Brain pericyte (primary cell): ENCODE measurements at regions not wholly inside any gene's neighbourhood (a gene's known extent, or its start where the extent isn't known, plus 50 kb on each side); places are given as distances from the start of the nearest gene placed in this dataset.
"Not testable (repeated sequence)": the region's sequence is repeated elsewhere in the genome, so short reads cannot be mapped to it uniquely, and the experiment has no call there.

Source experiments
- DNase-seq: peaks from one replicate; pipeline ENCODE4 v3.0.0-alpha.2; 2012; ENCODE audit warnings: low read depth, low spot score

- no peak for DNase-seq
These were observed 177.1 kb downstream of the RNF144A start for GRCh38 chr2:7094231-7094741.

GRCh38 chr2:7096726-7097352 lies 179.6 kb downstream of the RNF144A start:
- DNase-seq, result no peak

DNA sequence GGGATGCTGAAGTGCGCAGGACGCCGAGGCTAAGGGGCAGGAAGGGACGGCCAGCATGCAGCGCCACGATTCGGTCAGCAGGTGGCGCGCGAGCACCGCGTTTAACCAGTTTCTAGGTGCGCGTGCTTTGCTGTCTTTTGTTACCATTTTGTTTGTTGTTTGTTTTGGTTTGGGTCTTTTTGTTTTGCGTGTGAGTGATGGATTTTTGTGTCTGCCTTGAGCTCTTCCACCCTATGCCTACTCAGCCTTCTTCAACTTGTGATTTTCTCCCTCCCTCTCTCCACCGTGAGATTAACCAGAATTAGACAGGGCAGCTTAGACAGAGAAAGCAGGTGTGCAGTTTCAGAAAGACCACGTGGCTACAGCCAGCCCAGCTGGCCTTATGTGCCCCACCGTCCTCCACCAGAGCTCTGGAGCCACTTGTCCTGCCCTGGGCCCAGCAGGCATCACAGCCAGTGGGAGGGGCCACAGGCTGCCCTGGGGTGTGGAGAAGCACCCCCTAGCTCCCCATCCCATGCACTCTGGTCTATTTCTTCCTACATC lies 180.2 kb downstream of the RNF144A start:
- no peak for DNase-seq

- DNase-seq, result no peak
These were observed 181.6 kb downstream of the RNF144A start for GRCh38 chr2:7098816-7099215.

DNA sequence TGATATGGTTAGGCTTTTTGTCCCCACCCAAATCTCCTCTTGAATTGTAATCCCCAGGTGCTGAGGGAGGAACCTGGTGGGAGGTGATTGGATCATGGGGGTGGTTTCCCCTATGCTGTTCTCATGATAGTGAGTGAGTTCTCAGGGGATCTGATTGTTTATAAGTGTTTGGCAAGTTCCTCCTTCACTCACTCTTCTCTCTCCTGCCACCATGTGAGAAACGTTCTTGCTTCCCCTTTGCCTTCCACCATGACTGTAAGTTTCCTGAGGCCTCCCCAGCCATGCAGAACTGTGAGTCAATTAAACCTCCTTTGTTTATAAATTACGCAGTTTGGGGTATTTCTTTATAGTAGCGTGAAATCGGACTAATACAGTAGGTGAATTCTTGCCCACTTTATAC lies 182.5 kb downstream of the RNF144A start:
- not testable (repeated sequence) for DNase-seq

DNA sequence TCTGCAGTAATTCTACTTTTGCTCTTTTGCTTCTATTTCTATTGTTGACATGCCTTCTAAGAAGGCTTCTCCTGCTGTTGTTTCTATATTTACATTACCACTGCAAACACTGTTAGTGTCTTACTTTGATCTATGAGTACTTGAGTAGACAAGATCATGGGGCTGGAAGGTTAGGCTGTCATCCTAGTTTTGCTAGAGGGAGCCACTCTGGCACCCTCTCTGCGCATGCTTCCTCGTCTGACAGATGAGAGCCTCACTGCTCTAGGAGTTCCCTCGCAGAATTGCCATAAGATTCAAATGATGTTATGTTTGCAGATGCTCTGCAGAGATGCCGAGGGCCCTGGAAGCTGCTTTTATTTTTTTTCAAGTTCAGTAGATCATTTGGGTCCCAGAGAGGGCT lies 185.6 kb downstream of the RNF144A start:
- DNase-seq, result no peak

DNA sequence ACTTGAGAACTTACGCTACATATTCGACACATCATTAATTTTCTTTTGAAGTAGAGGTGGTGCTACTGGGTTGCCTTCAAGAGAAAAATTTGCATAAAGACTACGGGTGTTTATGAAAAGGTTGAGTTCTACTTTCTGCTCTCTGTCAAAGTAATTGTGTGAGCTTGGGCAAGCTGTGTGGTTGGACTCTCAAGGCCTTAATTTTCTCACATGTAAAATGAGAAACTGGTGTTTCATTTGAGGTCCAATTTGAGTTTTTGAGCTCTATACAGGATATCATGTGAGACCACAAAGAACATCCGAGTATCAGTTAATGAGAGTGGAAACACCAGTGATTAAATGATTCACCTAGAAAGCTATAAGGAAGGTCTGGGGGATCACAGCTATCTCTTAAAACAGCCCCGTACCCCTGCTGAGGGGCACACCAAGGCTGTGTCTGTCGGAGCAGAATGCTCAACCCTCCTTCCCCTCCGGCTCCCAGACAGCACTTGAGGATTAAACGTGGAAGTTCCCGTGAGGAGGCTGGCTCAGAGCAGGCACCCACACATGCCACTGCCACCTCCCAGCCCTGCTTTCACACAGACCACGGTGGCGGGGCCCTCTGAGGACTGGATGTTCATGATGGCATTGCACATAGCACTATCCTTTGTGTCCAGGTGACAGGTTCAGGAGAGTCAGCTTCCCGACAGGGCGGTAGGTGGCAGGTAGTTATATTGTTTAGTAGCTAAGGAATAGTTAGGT lies 191.8 kb downstream of the RNF144A start:
- DNase-seq, result no peak

DNA sequence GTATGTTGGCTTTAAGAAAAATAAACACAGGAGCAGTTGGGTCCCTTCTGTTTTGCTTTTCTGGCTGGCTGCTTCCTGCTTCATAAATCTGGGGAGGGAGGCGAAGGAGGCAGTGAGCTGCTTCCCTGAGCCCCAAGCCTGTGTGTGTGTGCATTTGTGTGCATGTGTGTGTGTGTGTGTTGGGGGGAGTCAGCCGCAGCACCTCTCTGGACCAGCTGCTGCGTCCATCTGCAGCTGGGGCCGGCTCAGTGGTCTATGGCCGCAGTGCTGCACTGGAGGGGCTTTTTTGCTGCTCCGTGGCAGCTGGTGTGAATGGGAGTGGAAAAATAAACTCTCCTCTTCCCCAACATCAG lies 192.3 kb downstream of the RNF144A start:
- DNase-seq, result no peak

GRCh38 chr2:7111626-7112025 lies 194.4 kb downstream of the RNF144A start:
- DNase-seq, result no peak

DNA sequence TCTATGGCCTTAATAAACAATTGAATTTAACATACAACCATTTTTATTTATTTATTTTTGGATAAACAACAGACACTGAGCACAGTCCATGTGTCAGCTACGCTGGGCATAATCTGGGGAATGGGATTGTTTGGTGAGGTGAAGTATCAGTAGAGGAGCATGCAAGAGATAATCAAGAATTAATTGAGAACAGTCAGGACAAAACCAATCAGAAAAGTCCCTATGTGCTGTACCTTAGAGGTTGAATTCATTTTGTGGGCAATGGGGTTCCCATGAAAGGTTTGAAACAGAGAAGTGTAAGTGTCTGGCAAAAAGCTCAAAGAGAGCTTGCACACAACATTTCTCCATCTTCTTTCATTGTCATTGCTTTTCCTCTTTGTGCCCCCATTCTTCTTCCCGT lies 198.2 kb downstream of the RNF144A start:
- DNase-seq, result no peak

DNA sequence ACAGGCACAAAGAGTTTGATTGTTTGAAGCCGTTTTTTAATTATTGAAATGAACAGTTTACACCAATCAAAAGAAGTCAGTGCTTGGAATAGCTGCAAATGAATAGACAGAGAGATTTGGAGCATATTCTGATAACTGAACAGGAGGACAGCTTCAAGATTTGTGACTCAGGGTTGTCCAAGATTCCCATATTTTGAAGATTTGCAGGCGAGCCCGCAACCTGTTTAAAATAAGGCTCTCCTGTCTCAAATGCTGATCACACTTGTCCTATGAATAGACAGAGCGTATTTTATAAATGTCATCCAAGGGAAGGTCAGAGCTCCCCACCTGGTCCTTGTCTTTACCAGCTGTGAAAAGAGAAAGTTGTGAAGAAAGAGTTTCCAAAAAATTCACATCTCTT lies 198.7 kb downstream of the RNF144A start:
- no peak for DNase-seq

GRCh38 chr2:7116511-7116910 lies 199.3 kb downstream of the RNF144A start:
- no peak for DNase-seq

DNA sequence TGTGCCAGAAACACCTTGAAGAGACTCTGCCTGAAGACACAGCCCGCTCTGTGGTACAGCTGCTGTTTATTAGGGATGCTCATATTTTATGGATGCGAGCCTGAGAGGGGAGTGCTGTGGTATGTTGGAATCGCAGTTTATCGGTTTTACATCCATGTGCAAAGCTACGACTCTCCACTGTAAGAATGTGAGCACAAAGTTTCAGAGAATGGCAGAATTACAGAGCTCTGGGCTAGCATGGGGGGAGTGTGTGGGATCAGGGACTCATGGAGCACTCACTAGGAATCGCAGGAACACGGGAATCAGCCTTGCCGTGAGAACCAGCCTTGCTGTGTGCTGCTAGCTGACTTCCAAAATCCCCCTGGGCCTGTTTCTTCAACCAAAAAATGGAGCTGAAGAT lies 199.9 kb downstream of the RNF144A start:
- no peak for DNase-seq

GRCh38 chr2:7118606-7119131 lies 201.5 kb downstream of the RNF144A start:
- no peak for DNase-seq

DNA sequence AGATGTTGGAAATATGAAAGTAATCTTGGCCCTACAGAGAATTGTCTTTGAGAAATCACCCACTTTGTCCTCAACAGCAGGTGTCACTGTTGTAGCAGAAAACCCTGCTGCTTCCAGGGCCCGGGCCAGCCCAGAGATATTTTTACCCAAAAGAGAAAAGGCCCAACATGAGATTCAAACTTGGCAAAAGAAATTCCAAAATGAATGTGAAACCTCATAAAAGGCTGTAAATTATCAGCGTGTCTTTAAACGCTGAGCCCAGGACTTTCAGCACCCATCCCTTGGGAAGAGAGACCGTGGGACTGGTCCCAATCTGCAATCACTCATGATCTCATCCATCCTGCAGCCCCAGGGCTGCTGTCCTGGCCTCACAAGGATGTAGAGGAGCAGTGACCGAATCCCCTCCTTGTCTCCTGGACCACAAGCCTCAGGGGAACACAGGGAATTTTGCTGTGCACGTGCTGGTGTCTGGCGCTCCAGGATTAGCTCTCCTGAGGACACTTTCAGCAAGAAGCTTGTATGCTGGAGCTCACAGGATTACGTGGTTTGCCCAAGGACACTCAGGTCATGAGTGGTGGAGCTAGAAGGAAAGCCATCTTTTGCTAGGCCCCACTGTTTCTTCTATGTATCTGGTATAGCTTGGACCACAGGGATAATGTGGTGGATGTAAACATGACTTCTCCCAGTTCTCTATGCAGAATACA lies 202.1 kb downstream of the RNF144A start:
- no peak for DNase-seq

DNA sequence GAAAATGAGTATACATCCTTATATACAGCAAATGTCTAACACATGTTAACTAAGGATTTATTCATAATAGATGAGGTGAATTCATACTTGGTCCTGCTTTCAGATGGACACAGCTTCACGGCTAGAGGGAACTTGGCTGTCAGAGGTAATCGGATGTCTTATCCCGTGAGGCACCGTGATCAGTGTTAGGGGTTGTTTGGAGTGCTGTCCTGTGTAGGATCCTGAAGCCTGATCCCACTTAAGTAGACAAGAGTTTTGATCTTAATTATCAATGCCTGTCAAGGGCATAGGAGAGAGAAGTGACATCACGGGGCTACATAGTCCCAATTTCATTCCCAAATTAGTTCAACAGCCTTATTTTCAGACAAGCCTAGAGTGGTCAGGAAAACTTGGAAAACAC lies 204.6 kb downstream of the RNF144A start:
- DNase-seq, result no peak

GRCh38 chr2:7127156-7127555 lies 209.9 kb downstream of the RNF144A start:
- DNase-seq, result no peak

DNA sequence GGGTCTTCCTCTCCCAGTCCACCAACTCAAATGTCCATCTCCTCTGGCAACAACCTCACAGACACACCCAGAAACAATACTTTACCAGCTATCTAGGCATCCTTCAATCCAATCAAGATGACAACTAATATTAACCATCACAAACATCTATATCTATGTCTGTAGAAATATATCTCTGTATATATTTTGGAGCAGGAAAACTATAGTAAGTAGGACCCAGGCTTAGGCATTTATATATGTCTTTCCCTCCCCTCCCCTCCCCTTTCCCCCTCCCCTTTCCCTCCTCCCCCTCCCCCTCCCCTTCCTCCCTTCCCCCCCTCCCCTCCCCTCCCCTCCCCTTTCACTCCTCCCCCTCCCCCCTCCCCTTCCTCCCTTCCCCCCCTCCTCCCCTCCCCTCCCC lies 210.5 kb downstream of the RNF144A start:
- no peak for DNase-seq

- DNase-seq, result no peak
These were observed 214.0 kb downstream of the RNF144A start for GRCh38 chr2:7131261-7131660.

GRCh38 chr2:7132753-7133152 lies 215.5 kb downstream of the RNF144A start:
- DNase-seq, result no peak

- DNase-seq, result no peak
These were observed 216.3 kb downstream of the RNF144A start for GRCh38 chr2:7133521-7133920.

DNA sequence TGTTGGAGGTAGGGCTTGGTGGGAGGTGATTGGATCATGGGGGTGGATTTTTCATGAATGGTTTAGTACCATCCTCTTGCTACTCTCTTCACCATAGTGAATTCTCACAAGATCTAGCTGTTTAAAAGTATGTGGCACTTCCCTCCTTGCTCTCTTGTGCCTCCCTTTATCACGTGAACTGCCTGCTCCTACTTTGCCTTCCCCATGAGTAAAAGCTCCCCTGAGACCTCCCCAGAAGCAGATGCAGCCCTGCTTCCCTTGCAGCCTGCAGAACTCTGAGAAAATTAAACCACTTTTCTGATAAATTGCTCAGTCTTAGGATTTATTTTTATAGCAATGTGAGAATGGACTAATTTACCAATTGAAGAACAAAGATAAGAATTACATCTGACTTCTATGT lies 223.1 kb downstream of the RNF144A start:
- DNase-seq, result no peak
